ENCODE measurements at regions not wholly inside any gene's neighbourhood (a gene's known extent, or its start where the extent isn't known, plus 50 kb on each side); places are given as distances from the start of the nearest gene placed in this dataset.

DNA sequence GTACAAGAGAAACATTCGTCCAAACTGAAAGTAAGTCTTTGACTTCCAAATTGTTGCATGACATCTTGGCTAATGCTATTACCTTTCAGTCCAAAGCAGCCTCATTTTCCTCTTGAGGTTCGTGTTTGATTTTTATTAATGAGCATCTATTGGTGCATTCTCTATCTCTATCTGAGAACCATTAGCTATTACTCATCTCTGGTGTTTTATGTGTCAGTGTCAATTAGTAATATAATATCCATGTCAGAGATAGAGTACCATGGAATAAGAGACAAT, 388.1 kb upstream of the GOT2 start:
- ATAC-seq (ENCODE audit: low FRiP score in 2 of 2) = no peak

DNA sequence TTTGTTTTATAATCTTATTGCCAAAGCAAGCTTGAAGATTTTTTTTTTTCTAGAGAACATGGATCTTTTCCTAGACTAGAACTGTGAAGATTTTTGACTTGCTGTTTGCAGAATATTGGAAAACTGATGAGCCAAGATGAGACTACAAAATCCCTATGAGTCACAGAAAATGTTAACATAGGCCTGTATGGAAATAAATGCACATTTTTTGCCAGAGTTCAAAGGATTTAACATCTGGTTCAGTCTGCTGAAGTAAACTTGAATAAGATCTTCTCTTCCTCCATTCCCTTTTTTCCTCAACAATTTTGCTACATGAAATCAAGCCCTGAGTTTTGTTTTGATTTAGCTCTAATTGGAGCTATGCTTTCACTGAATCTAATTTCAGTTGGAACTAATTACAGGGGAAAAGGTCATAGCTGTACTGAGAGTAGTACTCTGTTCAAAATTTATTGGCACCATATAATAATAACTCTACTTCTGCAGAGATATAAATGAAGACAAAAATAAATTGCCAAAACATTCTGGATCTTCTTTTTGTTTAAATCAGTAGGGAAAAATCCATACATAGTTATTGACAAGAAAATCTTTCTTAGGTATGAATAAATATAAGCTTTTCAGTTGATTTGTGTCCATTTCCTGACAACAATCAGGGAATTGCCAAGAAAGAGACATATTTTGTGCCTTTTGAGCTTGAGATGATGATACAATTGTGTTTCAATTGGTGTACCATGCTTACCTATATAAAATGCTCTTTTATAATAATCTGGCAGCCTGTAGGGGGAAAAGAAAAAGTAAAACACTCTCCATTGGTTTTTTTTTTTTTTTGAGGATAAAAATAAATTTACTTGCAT, 387.5 kb upstream of the GOT2 start:
- Histone ChIP-seq H3K4me1 (no peaks in the 10 kb centered on the region), H3K27ac (no peak overlapping the region), H3K27me3 (no peaks in the 10 kb centered on the region), H3K9me3 (no peaks in the 10 kb centered on the region), H3K36me3 (no peaks in the 10 kb centered on the region), H3K4me3 (no peak overlapping the region)
- no peak for TF ChIP-seq POLR2A (IDR thresholded peaks at IDR 0.05)
- TF ChIP-seq, protein P1, sequence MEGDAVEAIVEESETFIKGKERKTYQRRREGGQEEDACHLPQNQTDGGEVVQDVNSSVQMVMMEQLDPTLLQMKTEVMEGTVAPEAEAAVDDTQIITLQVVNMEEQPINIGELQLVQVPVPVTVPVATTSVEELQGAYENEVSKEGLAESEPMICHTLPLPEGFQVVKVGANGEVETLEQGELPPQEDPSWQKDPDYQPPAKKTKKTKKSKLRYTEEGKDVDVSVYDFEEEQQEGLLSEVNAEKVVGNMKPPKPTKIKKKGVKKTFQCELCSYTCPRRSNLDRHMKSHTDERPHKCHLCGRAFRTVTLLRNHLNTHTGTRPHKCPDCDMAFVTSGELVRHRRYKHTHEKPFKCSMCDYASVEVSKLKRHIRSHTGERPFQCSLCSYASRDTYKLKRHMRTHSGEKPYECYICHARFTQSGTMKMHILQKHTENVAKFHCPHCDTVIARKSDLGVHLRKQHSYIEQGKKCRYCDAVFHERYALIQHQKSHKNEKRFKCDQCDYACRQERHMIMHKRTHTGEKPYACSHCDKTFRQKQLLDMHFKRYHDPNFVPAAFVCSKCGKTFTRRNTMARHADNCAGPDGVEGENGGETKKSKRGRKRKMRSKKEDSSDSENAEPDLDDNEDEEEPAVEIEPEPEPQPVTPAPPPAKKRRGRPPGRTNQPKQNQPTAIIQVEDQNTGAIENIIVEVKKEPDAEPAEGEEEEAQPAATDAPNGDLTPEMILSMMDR (IDR thresholded peaks at IDR 0.05) = no peak
- no peak for TF ChIP-seq POLR2AphosphoS5 (IDR thresholded peaks at IDR 0.05)
- DNase-seq (no peak), ATAC-seq (ENCODE audit: low FRiP score in 2 of 2) (no peak)

More for the DNA sequence above, 388.1 kb upstream of the GOT2 start:
- no peaks in the 10 kb centered on the region for H3K36me3 ChIP-seq
- H3K4me1 ChIP-seq = no peaks in the 10 kb centered on the region
- no peak overlapping the region for H3K27ac ChIP-seq
- 59 to 71% methylated on average over 2 of the region's 2 CpGs for whole genome bisulfite sequencing, 2 donors
- no peaks in the 10 kb centered on the region for H3K27me3 ChIP-seq
- H3K4me3 ChIP-seq = no peak overlapping the region
- H3K9me3 ChIP-seq = no peaks in the 10 kb centered on the region
- DNase-seq = no peak
- no peak for TF ChIP-seq EP300 (IDR thresholded peaks at IDR 0.05)

DNA sequence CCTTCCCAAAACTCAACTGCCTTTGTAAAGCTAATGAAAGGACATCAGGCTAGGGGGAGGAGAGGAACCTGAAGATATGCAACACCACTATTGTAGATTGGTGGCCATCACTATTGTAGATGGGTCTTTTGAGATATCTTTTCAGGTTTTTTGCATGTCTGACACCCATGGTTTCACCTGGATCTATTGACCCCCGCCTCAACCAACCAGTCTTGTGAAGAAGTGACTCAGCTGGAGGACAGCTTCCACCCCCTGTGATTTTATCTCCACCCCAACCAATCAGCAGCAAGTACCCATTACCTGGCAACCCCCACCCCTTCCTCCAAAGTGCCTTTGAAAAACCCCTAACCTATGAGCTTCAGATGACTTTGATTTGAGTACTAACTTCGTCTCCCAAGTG, 382.6 kb upstream of the GOT2 start:
- H3K4me3 ChIP-seq = no peak overlapping the region
- no peaks in the 10 kb centered on the region for H3K36me3 ChIP-seq
- no peaks in the 10 kb centered on the region for H3K4me1 ChIP-seq
- no peak for ATAC-seq (ENCODE audit: low FRiP score in 2 of 2)
- no peak for DNase-seq
- H3K27ac ChIP-seq = no peak overlapping the region
- H3K27me3 ChIP-seq = no peaks in the 10 kb centered on the region
- H3K9me3 ChIP-seq = no peaks in the 10 kb centered on the region
- WGBS, 2 donors = 36 to 68% methylated on average over 2 of the region's 2 CpGs
- TF ChIP-seq, protein P1 (IDR thresholded peaks at IDR 0.05) = no peak
- no peak for TF ChIP-seq EP300 (IDR thresholded peaks at IDR 0.05)
- no peak for TF ChIP-seq POLR2AphosphoS5 (IDR thresholded peaks at IDR 0.05)
- no peak for TF ChIP-seq POLR2A (IDR thresholded peaks at IDR 0.05)

DNA sequence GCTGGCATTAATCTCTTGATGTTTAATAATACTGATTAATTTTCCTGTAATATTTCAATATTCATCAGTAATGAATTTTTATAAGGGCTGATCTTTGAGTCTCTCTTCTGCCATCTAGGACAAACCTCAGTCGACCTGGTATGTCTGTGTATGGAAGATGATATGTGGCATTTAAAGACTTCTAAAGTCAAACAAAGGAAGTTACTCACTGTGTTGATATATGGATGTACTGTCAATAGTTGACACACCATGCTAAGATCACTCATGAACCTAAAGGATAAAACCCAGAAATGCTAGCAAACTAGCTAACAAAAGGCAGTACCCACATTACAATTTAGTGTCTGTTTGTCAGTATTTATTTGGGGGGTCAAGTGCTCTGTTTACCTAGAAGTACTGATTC, 380.7 kb upstream of the GOT2 start:
- no peak for DNase-seq
- ATAC-seq (ENCODE audit: low FRiP score in 2 of 2) = no peak
- Histone ChIP-seq H3K9me3 (no peaks in the 10 kb centered on the region), H3K36me3 (no peaks in the 10 kb centered on the region), H3K4me3 (no peak overlapping the region), H3K27ac (no peak overlapping the region), H3K4me1 (no peaks in the 10 kb centered on the region), H3K27me3 (no peaks in the 10 kb centered on the region)
- 46 to 70% methylated on average over 1 of the region's 1 CpG for WGBS, 2 donors
- TF ChIP-seq EP300 (IDR thresholded peaks at IDR 0.05) = no peak
- no peak for TF ChIP-seq POLR2A (IDR thresholded peaks at IDR 0.05)
- TF ChIP-seq POLR2AphosphoS5 (IDR thresholded peaks at IDR 0.05) = no peak
- TF ChIP-seq, protein P1 (IDR thresholded peaks at IDR 0.05) = no peak

DNA sequence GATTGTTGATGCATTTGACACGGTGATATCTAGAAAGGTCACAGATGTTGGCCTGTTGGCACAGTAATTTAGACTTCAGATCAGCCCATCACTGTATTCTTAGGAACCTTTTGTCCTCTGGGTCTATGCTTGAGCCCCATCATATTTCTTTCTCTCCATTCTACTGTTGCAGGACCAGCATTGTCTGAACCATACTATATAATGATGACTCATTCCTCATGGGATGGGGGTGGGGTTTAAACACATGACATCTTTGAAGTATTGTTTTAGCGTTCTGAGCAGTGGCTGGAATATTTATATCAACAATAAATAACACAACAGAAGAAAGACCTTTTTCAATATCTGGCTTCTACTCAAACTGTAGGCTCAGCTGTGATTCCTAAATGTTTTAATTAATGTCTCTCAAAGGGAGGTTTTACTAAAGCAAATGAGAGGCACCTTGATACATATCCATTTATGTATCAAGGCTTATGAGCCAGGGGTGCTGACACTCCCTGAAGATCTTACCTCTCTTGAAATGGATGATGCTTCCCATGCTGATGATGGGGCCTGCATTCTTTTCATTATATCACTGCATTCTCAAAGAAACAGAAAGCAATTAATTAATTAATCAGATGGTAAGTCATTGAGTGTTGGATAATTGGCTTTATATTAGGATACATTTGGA, 379.0 kb upstream of the GOT2 start:
- no peaks in the 10 kb centered on the region for H3K4me1 ChIP-seq
- no peaks in the 10 kb centered on the region for H3K36me3 ChIP-seq
- WGBS, 2 donors = 69 to 73% methylated on average over 2 of the region's 2 CpGs
- no peak overlapping the region for H3K4me3 ChIP-seq
- H3K27ac ChIP-seq = no peak overlapping the region
- DNase-seq (no peak), ATAC-seq (ENCODE audit: low FRiP score in 2 of 2) (no peak)
- H3K27me3 ChIP-seq = no peaks in the 10 kb centered on the region
- TF ChIP-seq EP300 (IDR thresholded peaks at IDR 0.05) (no peak), POLR2A (IDR thresholded peaks at IDR 0.05) (no peak), POLR2AphosphoS5 (IDR thresholded peaks at IDR 0.05) (no peak)
- TF ChIP-seq, protein P1 (IDR thresholded peaks at IDR 0.05) = no peak
- H3K9me3 ChIP-seq = no peaks in the 10 kb centered on the region

Data from upper lobe of left lung (tissue), 6 donors.